H9 (cell line): ENCODE measurements at regions not wholly inside any gene's neighbourhood (a gene's known extent, or its start where the extent isn't known, plus 50 kb on each side); places are given as distances from the start of the nearest gene placed in this dataset.

Source experiments
- DNase-seq: peaks from one replicate; pipeline ENCODE4 v3.0.0-alpha.2; 2017
- H2AFZ ChIP-seq: one replicate; pipeline ENCODE4 v1.6.1; 2013; ENCODE audit warnings: mild to moderate bottlenecking, low read length, control low read depth, moderate library complexity
- H2AK5ac ChIP-seq: 2 replicates; pipeline ENCODE4 v1.6.1; 2013; ENCODE audit warnings: low read length, control low read depth, mixed read lengths; ENCODE audit not compliant: insufficient read length
- H2BK120ac ChIP-seq: one replicate; pipeline ENCODE4 v1.6.1; 2013; ENCODE audit warnings: low read depth, mild to moderate bottlenecking, low read length, control low read depth, inconsistent platforms; ENCODE audit not compliant: poor library complexity, severe bottlenecking
- H2BK12ac ChIP-seq: 2 replicates; pipeline ENCODE4 v1.6.1; 2013; ENCODE audit warnings: low read length, control low read depth, mixed read lengths, low read depth; ENCODE audit not compliant: insufficient read length
- H2BK15ac ChIP-seq: 2 replicates; pipeline ENCODE4 v1.6.1; 2013; ENCODE audit warnings: low read depth, low read length, control low read depth
- H2BK20ac ChIP-seq: one replicate; pipeline ENCODE4 v1.6.1; 2013; ENCODE audit warnings: low read depth, mild to moderate bottlenecking, low read length, control low read depth, inconsistent platforms; ENCODE audit not compliant: poor library complexity, severe bottlenecking
- H2BK5ac ChIP-seq: 2 replicates; pipeline ENCODE4 v1.6.1; 2013; ENCODE audit warnings: low read length, control low read depth, mixed read lengths; ENCODE audit not compliant: insufficient read length
- H3K14ac ChIP-seq: 2 replicates; pipeline ENCODE4 v1.6.1; 2013; ENCODE audit warnings: low read length, control low read depth; ENCODE audit not compliant: insufficient read depth
- H3K18ac ChIP-seq: 2 replicates; pipeline ENCODE4 v1.6.1; 2013; ENCODE audit warnings: low read depth, mild to moderate bottlenecking, mixed read lengths, low read length, control low read depth; ENCODE audit not compliant: insufficient read length
- H3K23ac ChIP-seq: 2 replicates; pipeline ENCODE4 v1.6.1; 2013; ENCODE audit warnings: low read length, control low read depth, mixed read lengths, low read depth; ENCODE audit not compliant: insufficient read length
- H3K23me2 ChIP-seq: 2 replicates; pipeline ENCODE4 v1.6.1; 2013; ENCODE audit warnings: low read depth, mild to moderate bottlenecking, mixed read lengths, low read length, control low read depth; ENCODE audit not compliant: insufficient read length, poor library complexity, severe bottlenecking
- H3K27ac ChIP-seq: 2 replicates; pipeline ENCODE4 v1.5.1; 2013; ENCODE audit warnings: low read length, control low read depth, mixed read lengths, low read depth; ENCODE audit not compliant: insufficient read length
- H3K27me3 ChIP-seq: 2 replicates; pipeline ENCODE4 v1.6.1; 2013; ENCODE audit warnings: low read length, control low read depth, inconsistent platforms; ENCODE audit not compliant: insufficient read depth
- H3K4ac ChIP-seq: 2 replicates; pipeline ENCODE4 v1.6.1; 2013; ENCODE audit warnings: low read depth, mild to moderate bottlenecking, control low read depth, inconsistent platforms, low read length, moderate library complexity
- H3K4me1 ChIP-seq: 2 replicates; pipeline ENCODE4 v1.6.1; 2013; ENCODE audit warnings: low read length, control low read depth, inconsistent platforms; ENCODE audit not compliant: insufficient read depth
- H3K4me2 ChIP-seq: 2 replicates; pipeline ENCODE4 v1.6.1; 2013; ENCODE audit warnings: low read length, control low read depth, mixed read lengths; ENCODE audit not compliant: insufficient read length, insufficient read depth
- H3K56ac ChIP-seq: 2 replicates; pipeline ENCODE4 v1.6.1; 2013; ENCODE audit warnings: low read depth, mild to moderate bottlenecking, mixed read lengths, low read length, control low read depth; ENCODE audit not compliant: insufficient read length
- H3K79me1 ChIP-seq: 2 replicates; pipeline ENCODE4 v1.6.1; 2013; ENCODE audit warnings: low read depth, mild to moderate bottlenecking, moderate library complexity, low read length, control low read depth, inconsistent platforms; ENCODE audit not compliant: insufficient read depth, poor library complexity, severe bottlenecking
- H3K79me2 ChIP-seq: 2 replicates; pipeline ENCODE4 v1.6.1; 2013; ENCODE audit warnings: low read length, control low read depth, inconsistent platforms; ENCODE audit not compliant: insufficient read depth
- H3K9ac ChIP-seq: 2 replicates; pipeline ENCODE4 v1.6.1; 2013; ENCODE audit warnings: low read length, control low read depth, mixed read lengths; ENCODE audit not compliant: insufficient read length; ENCODE audit errors: extremely low read depth
- H3K9me3 ChIP-seq: one replicate; pipeline ENCODE4 v1.6.1; 2013; ENCODE audit warnings: low read depth, low read length, inconsistent platforms; ENCODE audit not compliant: control insufficient read depth
- H3T11ph ChIP-seq: one replicate; pipeline ENCODE4 v1.6.1; 2013; ENCODE audit warnings: mild to moderate bottlenecking, low read length, control low read depth, inconsistent platforms
- H4K20me1 ChIP-seq: one replicate; pipeline ENCODE4 v1.6.1; 2013; ENCODE audit not compliant: control insufficient read depth, insufficient read length, insufficient read depth
- H4K5ac ChIP-seq: 2 replicates; pipeline ENCODE4 v1.6.1; 2013; ENCODE audit warnings: low read depth, mild to moderate bottlenecking, mixed read lengths, low read length, control low read depth; ENCODE audit not compliant: insufficient read length
- H4K8ac ChIP-seq: replicated peaks from 2 replicates; pipeline ENCODE4 v1.6.1; 2013; ENCODE audit warnings: low read length, control low read depth, mixed read lengths, low read depth; ENCODE audit not compliant: insufficient read length
- H4K91ac ChIP-seq: 2 replicates; pipeline ENCODE4 v1.6.1; 2013; ENCODE audit warnings: low read depth, mild to moderate bottlenecking, moderate library complexity, mixed read lengths, low read length, control low read depth; ENCODE audit not compliant: insufficient read length
- H3K27ac Mint-ChIP-seq, 3 experiments: 2 replicates in 2 of 3; 3 replicates in 1 of 3; pipeline ENCODE4 v1.8.0; 2020 to 2021; ENCODE audit warnings: mixed read lengths in 3 of 3, mild to moderate bottlenecking in 1 of 3, moderate library complexity in 1 of 3
- H3K27me3 Mint-ChIP-seq: 2 replicates; pipeline ENCODE4 v1.8.0; 2021; ENCODE audit warnings: low read depth, mild to moderate bottlenecking, moderate library complexity, mixed read lengths
- H3K36me3 Mint-ChIP-seq, 3 experiments: 2 replicates in 2 of 3; 3 replicates in 1 of 3; pipeline ENCODE4 v1.8.0; 2020 to 2021; ENCODE audit warnings: low read depth in 3 of 3, mixed read lengths in 3 of 3; ENCODE audit not compliant: insufficient read depth in 1 of 3
- H3K4me1 Mint-ChIP-seq, 2 experiments: 2 replicates each; pipeline ENCODE4 v1.8.0; 2020; ENCODE audit warnings: mixed read lengths in 2 of 2
- H3K4me3 Mint-ChIP-seq, 2 experiments: 2 replicates in 1 of 2; 3 replicates in 1 of 2; pipeline ENCODE4 v1.8.0; 2020 to 2021; ENCODE audit warnings: mild to moderate bottlenecking in 2 of 2, mixed read lengths in 2 of 2, moderate library complexity in 1 of 2
- H3K9me3 Mint-ChIP-seq, 2 experiments: 2 replicates in 1 of 2; 3 replicates in 1 of 2; pipeline ENCODE4 v1.8.0; 2020; ENCODE audit warnings: mild to moderate bottlenecking in 2 of 2, mixed read lengths in 2 of 2, moderate library complexity in 1 of 2
- CTCF ChIP-seq: fragments of 200-600 bp; sonication (generic); conservative IDR thresholded peaks from 3 replicates; pipeline ENCODE4 v1.8.0; 2021; ENCODE audit warnings: antibody characterized with exemption, mild to moderate bottlenecking
- WGBS: extraction: QIAGEN DNeasy Blood & Tissue Kit; methylation state at CpG from one replicate; pipeline ENCODE4 v1.1.7; 2013; ENCODE audit warnings: missing lambda C conversion rate, low lambda C conversion rate, mixed read lengths; ENCODE audit not compliant: insufficient read length; ENCODE audit errors: extremely low coverage; 5-methylcytosine and 5-hydroxymethylcytosine counted together

GRCh38 chr2:153299217-153299616, 179.3 kb downstream of the RPRM start:
- Histone ChIP-seq H3K27me3 (no peaks in the 10 kb centered on the region), H3K23me2 (no peaks in the 10 kb centered on the region), H3K14ac (no peak overlapping the region), H3K23ac (no peak overlapping the region), H4K91ac (no peak overlapping the region), H2AK5ac (no peak overlapping the region), H2BK120ac (no peak overlapping the region), H3K18ac (no peak overlapping the region), H2BK15ac (no peak overlapping the region), H3K9me3 (no peaks in the 10 kb centered on the region), H4K8ac (no peak overlapping the region), H3K4me1 (no peaks in the 10 kb centered on the region; the same call in 1 of the 2 replicates), H2BK20ac (no peak overlapping the region), H3T11ph (no peak overlapping the region), H2BK12ac (no peak overlapping the region), H4K5ac (no peak overlapping the region), H4K20me1 (no peaks in the 10 kb centered on the region), H3K79me1 (no peaks in the 10 kb centered on the region), H3K56ac (no peak overlapping the region), H3K4me2 (no peak overlapping the region), H2BK5ac (no peak overlapping the region), H3K79me2 (no peaks in the 10 kb centered on the region), H2AFZ (no peak overlapping the region), H3K27ac (no peak overlapping the region), H3K4ac (no peak overlapping the region), H3K9ac (no peak overlapping the region)
- WGBS, result 100% methylated on average over 2 of the region's 3 CpGs
- Mint-ChIP-seq H3K4me1 (peaks cover 15 to 16% of the 10 kb centered on the region in 2 experiments), H3K9me3 (no peaks in the 10 kb centered on the region), H3K36me3 (no peaks in the 10 kb centered on the region), H3K27ac (no peak overlapping the region), H3K4me3 (no peak overlapping the region), H3K27me3 (no peaks in the 10 kb centered on the region)
- no peak for TF ChIP-seq CTCF
- DNase-seq, result no peak
